Esophagus muscularis mucosa (tissue), 4 donors: ENCODE measurements at regions not wholly inside any gene's neighbourhood (a gene's known extent, or its start where the extent isn't known, plus 50 kb on each side); places are given as distances from the start of the nearest gene placed in this dataset.
"Not testable (repeated sequence)": the region's sequence is repeated elsewhere in the genome, so short reads cannot be mapped to it uniquely, and the experiment has no call there.

Experiments
- DNase-seq: peaks from one replicate; pipeline ENCODE4 v3.0.0-alpha.2; 2017; ENCODE audit errors: extremely low spot score
- H3K27ac ChIP-seq, 4 donors: fragments of 200-600 bp; sonication (generic); replicated peaks in 1 of 4; 1 replicate in 3 of 4; 2 replicates in 1 of 4; pipeline ENCODE4 v1.5.1; 2016 to 2019; ENCODE audit warnings: mild to moderate bottlenecking in 1 of 4
- H3K27me3 ChIP-seq, 4 donors: fragments of 200-600 bp; sonication (generic); one replicate each; pipeline versions ENCODE4 v1.5.1 to v1.6.0; 2016 to 2019
- H3K36me3 ChIP-seq, 4 donors: fragments of 200-600 bp; sonication (generic); one replicate each; pipeline ENCODE4 v1.5.1; 2016 to 2019
- H3K4me1 ChIP-seq, 4 donors: fragments of 200-600 bp; sonication (generic); one replicate each; pipeline ENCODE4 v1.5.1; 2016 to 2019
- H3K4me3 ChIP-seq, 4 donors: fragments of 200-600 bp; sonication (generic); 1 replicate in 2 of 4; 2 replicates in 2 of 4; pipeline ENCODE4 v1.5.1; 2016 to 2019; ENCODE audit warnings: mild to moderate bottlenecking in 4 of 4, moderate library complexity in 1 of 4
- H3K9me3 ChIP-seq, 4 donors: fragments of 200-600 bp; sonication (generic); 1 replicate in 3 of 4; 2 replicates in 1 of 4; pipeline ENCODE4 v1.5.1; 2016 to 2019
- EP300 ChIP-seq: sonication (generic); formaldehyde crosslinking; IDR thresholded peaks from one replicate; pipeline ENCODE4 v1.6.1; 2017; ENCODE audit warnings: antibody characterized with exemption
- POLR2A ChIP-seq: fragments of 450-650 bp; IDR thresholded peaks from one replicate; pipeline ENCODE4 v1.6.1; 2017; ENCODE audit warnings: antibody characterized with exemption, moderate library complexity, mild to moderate bottlenecking, low read depth
- POLR2AphosphoS5 ChIP-seq, 2 donors: sonication (generic); formaldehyde crosslinking; IDR thresholded peaks; one replicate each; pipeline ENCODE4 v1.6.1; 2017; ENCODE audit warnings: antibody characterized with exemption in 2 of 2
- WGBS: methylation state at CpG from one replicate; pipeline ENCODE4 v1.1.5; 2018; 5-methylcytosine and 5-hydroxymethylcytosine counted together
- intact Hi-C: fragments of 100-400 bp; cut with DNase I; formaldehyde crosslinking; loops from one replicate; pipeline ENCODE4 v1.15.1; 2023
- TF ChIP-seq, protein P1 (sequence below), 3 experiments: fragments of 200-600 bp in 2 of 3; fragments of 450-650 bp in 1 of 3; sonication (generic) in 2 of 3; IDR thresholded peaks; one replicate each; pipeline ENCODE4 v1.5.1; 2017 to 2019; ENCODE audit warnings: antibody characterized with exemption in 3 of 3, mild to moderate bottlenecking in 2 of 3, moderate library complexity in 1 of 3

DNA sequence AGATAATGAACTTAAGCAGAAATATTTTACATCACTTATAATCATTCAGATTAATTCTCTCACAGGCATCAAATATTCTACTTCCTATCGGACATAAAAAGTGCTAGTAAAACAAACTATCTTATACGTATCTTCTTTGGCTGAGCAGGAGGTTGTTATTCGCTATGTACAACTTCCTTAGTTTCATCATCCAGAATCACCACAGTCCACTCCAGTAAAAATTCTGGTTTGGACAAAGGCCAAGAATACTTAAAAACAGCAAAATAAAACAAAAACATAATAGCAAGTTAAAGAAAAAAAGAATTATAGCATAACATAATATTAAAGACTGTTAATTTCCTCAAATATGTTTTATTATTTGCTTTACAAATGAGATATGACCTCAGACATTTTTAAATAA, 1077.1 kb upstream of the CELF4 start:
- no peak for DNase-seq
- Histone ChIP-seq H3K9me3 (peaks cover 0 to 7% (median 3%) of the 10 kb centered on the region in 4 donors), H3K27me3 (no peaks in the 10 kb centered on the region), H3K27ac (no peak overlapping the region), H3K4me3 (no peak overlapping the region), H3K4me1 (no peaks in the 10 kb centered on the region), H3K36me3 (no peaks in the 10 kb centered on the region)
- WGBS, result 77% methylated on average over 3 of the region's 3 CpGs
- intact Hi-C loops, result no loop called here
- TF ChIP-seq EP300, result no peak
- TF ChIP-seq POLR2A, result no peak
- TF ChIP-seq, protein P1, sequence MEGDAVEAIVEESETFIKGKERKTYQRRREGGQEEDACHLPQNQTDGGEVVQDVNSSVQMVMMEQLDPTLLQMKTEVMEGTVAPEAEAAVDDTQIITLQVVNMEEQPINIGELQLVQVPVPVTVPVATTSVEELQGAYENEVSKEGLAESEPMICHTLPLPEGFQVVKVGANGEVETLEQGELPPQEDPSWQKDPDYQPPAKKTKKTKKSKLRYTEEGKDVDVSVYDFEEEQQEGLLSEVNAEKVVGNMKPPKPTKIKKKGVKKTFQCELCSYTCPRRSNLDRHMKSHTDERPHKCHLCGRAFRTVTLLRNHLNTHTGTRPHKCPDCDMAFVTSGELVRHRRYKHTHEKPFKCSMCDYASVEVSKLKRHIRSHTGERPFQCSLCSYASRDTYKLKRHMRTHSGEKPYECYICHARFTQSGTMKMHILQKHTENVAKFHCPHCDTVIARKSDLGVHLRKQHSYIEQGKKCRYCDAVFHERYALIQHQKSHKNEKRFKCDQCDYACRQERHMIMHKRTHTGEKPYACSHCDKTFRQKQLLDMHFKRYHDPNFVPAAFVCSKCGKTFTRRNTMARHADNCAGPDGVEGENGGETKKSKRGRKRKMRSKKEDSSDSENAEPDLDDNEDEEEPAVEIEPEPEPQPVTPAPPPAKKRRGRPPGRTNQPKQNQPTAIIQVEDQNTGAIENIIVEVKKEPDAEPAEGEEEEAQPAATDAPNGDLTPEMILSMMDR (IDR thresholded peaks at IDR 0.05), result no peak
- TF ChIP-seq POLR2AphosphoS5 (IDR thresholded peaks at IDR 0.05), result no peak

DNA sequence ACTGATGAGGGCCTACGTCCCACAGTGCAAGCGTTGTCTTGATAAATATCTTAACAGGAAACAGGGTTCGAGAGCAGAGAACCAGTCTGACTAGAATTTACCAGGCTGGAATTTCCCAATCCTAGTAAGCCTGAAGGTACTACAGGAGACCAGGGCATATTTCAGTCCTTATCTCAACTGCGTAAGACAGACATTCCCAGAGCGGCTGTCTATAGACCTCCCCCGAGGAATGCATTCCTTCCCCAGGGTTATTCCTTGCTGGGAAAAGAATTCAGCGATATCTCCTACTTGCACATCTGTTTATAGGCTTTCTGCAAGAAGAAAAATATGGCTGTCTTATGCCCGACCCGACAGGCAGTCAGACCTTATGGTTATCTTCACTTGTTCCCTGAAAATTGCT, 1074.1 kb upstream of the CELF4 start:
- intact Hi-C loops, H3K36me3 ChIP-seq, H3K27ac ChIP-seq, H3K4me3 ChIP-seq, H3K4me1 ChIP-seq, DNase-seq, H3K9me3 ChIP-seq, H3K27me3 ChIP-seq: not testable (repeated sequence)
- WGBS, result 96% methylated on average over 9 of the region's 9 CpGs

GRCh38 chr18:38635709-38636430, 1070.3 kb upstream of the CELF4 start:
- Histone ChIP-seq H3K4me3 (no peak overlapping the region), H3K27me3 (no peaks in the 10 kb centered on the region), H3K27ac (no peak overlapping the region), H3K9me3 (peaks cover 0 to 7% (median 3%) of the 10 kb centered on the region in 4 donors), H3K4me1 (peaks cover 0 to 7% (median 3%) of the 10 kb centered on the region in 4 donors), H3K36me3 (no peaks in the 10 kb centered on the region)
- intact Hi-C loops, result no loop called here
- TF ChIP-seq EP300 (no peak), POLR2A (no peak), POLR2AphosphoS5 (IDR thresholded peaks at IDR 0.05) (no peak)
- TF ChIP-seq, protein P1 (IDR thresholded peaks at IDR 0.05), result no peak
- DNase-seq, result no peak

DNA sequence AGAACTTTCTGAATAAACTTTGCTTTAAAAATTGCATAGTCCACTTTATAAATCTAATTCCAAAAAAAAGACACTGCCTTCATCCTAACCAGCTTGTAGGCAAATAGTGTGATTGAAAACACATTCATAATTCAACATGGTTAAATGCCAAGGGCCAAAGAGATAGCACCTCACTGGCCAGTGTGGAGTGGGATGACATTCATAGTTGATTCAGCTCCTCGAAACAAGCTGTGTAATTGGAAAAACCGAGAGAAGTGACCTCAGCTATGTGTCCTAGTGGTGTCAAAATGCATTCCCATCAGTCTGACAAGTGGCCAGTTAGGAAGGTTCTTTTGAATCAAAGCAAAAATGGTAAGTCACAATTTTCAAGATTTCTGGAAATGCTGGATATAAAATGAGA, 1068.5 kb upstream of the CELF4 start:
- TF ChIP-seq POLR2AphosphoS5 (IDR thresholded peaks at IDR 0.05) (no peak), POLR2A (no peak), EP300 (no peak)
- TF ChIP-seq, protein P1 (IDR thresholded peaks at IDR 0.05), result no peak
- Histone ChIP-seq H3K27me3 (no peaks in the 10 kb centered on the region), H3K4me1 (peaks cover 0 to 7% (median 3%) of the 10 kb centered on the region in 4 donors), H3K36me3 (no peaks in the 10 kb centered on the region), H3K4me3 (no peak overlapping the region), H3K9me3 (no peaks in the 10 kb centered on the region), H3K27ac (no peak overlapping the region)
- 65% methylated on average over 2 of the region's 2 CpGs for WGBS
- intact Hi-C loops, result no loop called here
- no peak for DNase-seq

DNA sequence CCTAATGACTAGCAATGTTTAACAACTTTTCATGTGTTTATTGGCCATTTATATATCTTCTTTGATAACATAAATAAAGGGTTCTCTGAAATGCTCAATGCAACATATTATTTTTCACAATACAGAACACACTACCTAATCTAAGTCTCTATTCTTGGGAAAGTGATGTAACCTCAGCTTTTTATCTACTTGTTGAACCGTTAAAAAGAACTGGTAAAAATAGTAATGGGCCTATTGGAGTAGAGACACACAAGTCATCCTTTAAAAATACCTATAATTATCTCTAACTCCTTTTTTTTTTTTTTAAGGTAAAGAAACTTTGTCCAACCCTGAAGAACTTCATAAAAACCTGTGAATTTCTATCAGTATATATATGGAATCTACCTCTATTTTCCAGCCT, 1067.7 kb upstream of the CELF4 start:
- Histone ChIP-seq H3K4me3 (no peak overlapping the region), H3K27ac (no peak overlapping the region), H3K4me1 (peaks cover 0 to 7% (median 3%) of the 10 kb centered on the region in 4 donors), H3K27me3 (no peaks in the 10 kb centered on the region), H3K9me3 (no peaks in the 10 kb centered on the region), H3K36me3 (no peaks in the 10 kb centered on the region)
- DNase-seq, result no peak
- intact Hi-C loops, result no loop called here
- TF ChIP-seq, protein P1 (IDR thresholded peaks at IDR 0.05), result no peak
- TF ChIP-seq POLR2AphosphoS5 (IDR thresholded peaks at IDR 0.05) (no peak), EP300 (no peak), POLR2A (no peak)
- 89% methylated on average over 1 of the region's 1 CpG for WGBS
